K562 (cell line): ENCODE measurements at regions not wholly inside any gene's neighbourhood (a gene's known extent, or its start where the extent isn't known, plus 50 kb on each side); places are given as distances from the start of the nearest gene placed in this dataset.

ENCODE experiments used
- ATAC-seq: fragments of 200-7000 bp; cut with Tn5 transposase; 3 replicates; pipeline ENCODE4 v1.9.1; 2020; ENCODE audit warnings: moderate library complexity
- BruUV-seq: library from RNA; stranded (reverse); fragments of 400-500 nt; replicated peaks from 2 replicates; lab custom pipeline; 2021; lab: Mats Ljungman, UMichigan
- CTCF ChIA-PET: fragments of 300-600 bp; formaldehyde crosslinking; extraction: SDS; loops from one replicate; lab custom pipeline; 2021; ENCODE audit warnings: low intra/inter-chr PET ratio; lab: Yijun Ruan, JAX
- POLR2A ChIA-PET: fragments of 300-600, 350-650 bp; sonication (Branson Sonifier 250); formaldehyde crosslinking; extraction: SDS; loops from one replicate; lab custom pipeline; 2021; ENCODE audit warnings: antibody characterized with exemption, inconsistent platforms; lab: Yijun Ruan, JAX
- DNase-seq, 4 experiments: peaks; one replicate each; pipeline versions ENCODE4 v3.0.0 to v3.0.0-alpha.2; 2011 to 2018; ENCODE audit warnings: low spot score in 3 of 4, mixed read lengths in 3 of 4; ENCODE audit errors: extremely low read depth in 1 of 4
- FAIRE-seq: peaks from 2 replicates; lab custom pipeline; 2011; peaks lifted over from hg19 to GRCh38; lab: Jason Lieb, UNC
- H2AFZ ChIP-seq: 2 replicates; pipeline ENCODE4 v1.6.0; 2011; ENCODE audit warnings: low read depth, low read length, control low read depth, inconsistent platforms
- H3K27ac ChIP-seq: fragments of 200-600 bp; 3 replicates; pipeline ENCODE4 v1.8.0; 2011; ENCODE audit warnings: low read depth, mild to moderate bottlenecking, control low read depth, inconsistent platforms, low read length, moderate library complexity, mixed read lengths; ENCODE audit errors: extremely low read depth
- H3K27me3 ChIP-seq, 2 experiments: fragments of 300-600 bp in 1 of 2; 2 replicates in 1 of 2; 3 replicates in 1 of 2; pipeline versions ENCODE4 v1.6.0 to v1.8.0; 2011; ENCODE audit warnings: inconsistent platforms in 2 of 2, low read length in 2 of 2, mild to moderate bottlenecking in 1 of 2, mixed read lengths in 1 of 2, moderate library complexity in 1 of 2; ENCODE audit not compliant: control insufficient read depth in 2 of 2, insufficient read depth in 2 of 2
- H3K36me3 ChIP-seq: fragments of 300-600 bp; 3 replicates; pipeline ENCODE4 v1.8.0; 2011; ENCODE audit warnings: mild to moderate bottlenecking, low read length, inconsistent platforms; ENCODE audit not compliant: control insufficient read depth, insufficient read depth
- H3K4me1 ChIP-seq, 2 experiments: fragments of 200-600 bp in 1 of 2; replicated peaks in 1 of 2; 2 replicates in 1 of 2; 3 replicates in 1 of 2; pipeline versions ENCODE4 v1.5.1 to v1.8.0; 2011; ENCODE audit warnings: inconsistent platforms in 2 of 2, low read length in 2 of 2, mild to moderate bottlenecking in 1 of 2, mixed read lengths in 1 of 2, moderate library complexity in 1 of 2; ENCODE audit not compliant: control insufficient read depth in 2 of 2, insufficient read depth in 2 of 2
- H3K4me2 ChIP-seq: 2 replicates; pipeline ENCODE4 v1.6.1; 2011; ENCODE audit warnings: low read length, control low read depth, inconsistent platforms, mixed read lengths; ENCODE audit not compliant: insufficient read depth
- H3K4me3 ChIP-seq: fragments of 200-600 bp; sonication (generic), shearing (Covaris generic); 2 replicates; pipeline ENCODE4 v1.5.1; 2016; ENCODE audit warnings: control low read depth, inconsistent platforms
- H3K79me2 ChIP-seq: fragments of 200-600 bp; 3 replicates; pipeline ENCODE4 v1.8.0; 2011; ENCODE audit warnings: low read length, inconsistent platforms; ENCODE audit not compliant: control insufficient read depth, insufficient read depth
- H3K9ac ChIP-seq, 2 experiments: 2 replicates each; pipeline versions ENCODE4 v1.6.0 to v1.6.1; 2011; ENCODE audit warnings: low read depth in 2 of 2, low read length in 2 of 2, control low read depth in 1 of 2, inconsistent platforms in 1 of 2, mild to moderate bottlenecking in 1 of 2, mixed read lengths in 1 of 2; ENCODE audit not compliant: insufficient read depth in 1 of 2
- H3K9me1 ChIP-seq: one replicate; pipeline ENCODE4 v1.6.0; 2011; ENCODE audit warnings: inconsistent platforms, mild to moderate bottlenecking, low read length, moderate library complexity; ENCODE audit not compliant: control insufficient read depth, insufficient read depth
- H3K9me3 ChIP-seq: replicated peaks from 2 replicates; pipeline ENCODE4 v1.5.1; 2011; ENCODE audit warnings: low read depth, low read length, inconsistent platforms; ENCODE audit not compliant: control insufficient read depth, insufficient read depth
- H4K20me1 ChIP-seq: replicated peaks from 2 replicates; pipeline ENCODE4 v1.6.1; 2011; ENCODE audit warnings: low read length, inconsistent platforms, mixed read lengths; ENCODE audit not compliant: control insufficient read depth, insufficient read depth
- DIDO1 ChIP-seq: fragments of 450-650 bp; IDR thresholded peaks from 2 replicates; pipeline ENCODE4 v1.6.1; 2016; ENCODE audit warnings: low read depth, missing biosample characterization, missing genetic modification characterization
- MCM3 ChIP-seq: fragments of 450-650 bp; IDR thresholded peaks from 2 replicates; pipeline ENCODE4 v1.6.1; 2016
- ZNF318 ChIP-seq, 2 experiments: fragments of 450-650 bp; IDR thresholded peaks; 2 replicates each; pipeline ENCODE4 v1.6.1; 2016; ENCODE audit warnings: mild to moderate bottlenecking in 2 of 2, borderline replicate concordance in 1 of 2, low read depth in 1 of 2, moderate library complexity in 1 of 2
- WGBS: fragments of 100-300 bp; shearing (Covaris generic); methylation state at CpG from one replicate; pipeline ENCODE4 v1.1.6; 2016; ENCODE audit warnings: low coverage, mixed read lengths; ENCODE audit not compliant: insufficient coverage; ENCODE audit errors: missing lambda C conversion rate; 5-methylcytosine and 5-hydroxymethylcytosine counted together
- in situ Hi-C: fragments of 300-500 bp; cut with MboI; formaldehyde crosslinking; loops from 4 replicates; pipeline ENCODE4 v1.15.0; 2018; ENCODE audit warnings: inconsistent platforms, mixed read lengths
- intact Hi-C: fragments of 100-400 bp; cut with micrococcal nuclease; formaldehyde crosslinking; loops from 2 replicates; pipeline ENCODE4 v1.14.2; 2022
- TF ChIP-seq, protein P1 (sequence below): fragments of 250-450 bp; sonication (Bioruptor Pico); IDR thresholded peaks from 2 replicates; pipeline ENCODE4 v1.8.0; 2021; ENCODE audit warnings: moderate library complexity, mild to moderate bottlenecking, inconsistent platforms

- TF ChIP-seq ZNF318 (IDR thresholded peaks at IDR 0.05; ENCODE audit: borderline replicate concordance in 1 of 2, low read depth in 1 of 2) (no peak), DIDO1 (tag) (no peak)
Measured at GRCh38 chr6:154668156-154668555, 65.1 kb upstream of the SCAF8 start (continued).

DNA sequence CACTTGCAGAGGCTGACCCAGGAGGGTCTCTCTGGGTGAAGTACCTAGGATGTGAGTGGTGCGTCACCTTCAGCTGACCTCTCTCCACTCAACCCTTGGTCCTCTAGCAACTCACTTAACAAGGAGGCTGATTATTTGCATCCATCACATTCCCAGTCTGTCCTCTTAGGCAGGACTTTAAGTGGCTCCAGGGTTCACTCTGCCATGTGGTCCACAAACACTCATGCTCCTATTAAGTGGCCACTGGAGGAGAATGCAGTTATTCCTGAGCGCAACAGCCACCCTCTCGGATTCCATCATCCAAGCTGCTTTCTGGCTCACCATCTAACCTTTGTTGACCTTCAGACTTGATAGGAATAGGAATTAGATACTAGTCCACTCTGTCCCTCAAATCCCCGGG lies 61.1 kb upstream of the SCAF8 start:
- TF ChIP-seq MCM3, result 0 out of 2 replicates have a peak, but pooled peaks have one; percentile 42
- TF ChIP-seq, protein P1, sequence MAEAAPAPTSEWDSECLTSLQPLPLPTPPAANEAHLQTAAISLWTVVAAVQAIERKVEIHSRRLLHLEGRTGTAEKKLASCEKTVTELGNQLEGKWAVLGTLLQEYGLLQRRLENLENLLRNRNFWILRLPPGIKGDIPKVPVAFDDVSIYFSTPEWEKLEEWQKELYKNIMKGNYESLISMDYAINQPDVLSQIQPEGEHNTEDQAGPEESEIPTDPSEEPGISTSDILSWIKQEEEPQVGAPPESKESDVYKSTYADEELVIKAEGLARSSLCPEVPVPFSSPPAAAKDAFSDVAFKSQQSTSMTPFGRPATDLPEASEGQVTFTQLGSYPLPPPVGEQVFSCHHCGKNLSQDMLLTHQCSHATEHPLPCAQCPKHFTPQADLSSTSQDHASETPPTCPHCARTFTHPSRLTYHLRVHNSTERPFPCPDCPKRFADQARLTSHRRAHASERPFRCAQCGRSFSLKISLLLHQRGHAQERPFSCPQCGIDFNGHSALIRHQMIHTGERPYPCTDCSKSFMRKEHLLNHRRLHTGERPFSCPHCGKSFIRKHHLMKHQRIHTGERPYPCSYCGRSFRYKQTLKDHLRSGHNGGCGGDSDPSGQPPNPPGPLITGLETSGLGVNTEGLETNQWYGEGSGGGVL (CRISPR knock-in tag), result no peak
- 28% methylated on average over 4 of the region's 4 CpGs for WGBS
- H3K27ac ChIP-seq, result no peak overlapping the region
- no peaks in the 10 kb centered on the region; a peak in 1 of 5 replicates for H3K4me1 ChIP-seq
- no TSS peak for BruUV-seq
- no peak for DNase-seq
- H4K20me1 ChIP-seq, result no peaks in the 10 kb centered on the region
- ATAC-seq, result no peak
- no peaks in the 10 kb centered on the region for H3K79me2 ChIP-seq
- no peak overlapping the region for H3K4me3 ChIP-seq
- H2AFZ ChIP-seq, result no peak overlapping the region
- CTCF ChIA-PET, result no interaction called here
- FAIRE-seq, result no peak
- POLR2A ChIA-PET, result no interaction called here
- intact Hi-C loops (no loop called here), in situ Hi-C loops (loop anchor here (10.0 kb wide), 1 partner anchor 517 kb away; no protein-coding TSS in a partner anchor)
- no peaks in the 10 kb centered on the region for H3K9me3 ChIP-seq
- H3K9ac ChIP-seq, result no peak overlapping the region
- H3K4me2 ChIP-seq, result no peak overlapping the region
- peaks cover 0 to 11% of the 10 kb centered on the region in 2 experiments; a peak in 3 of 5 replicates for H3K27me3 ChIP-seq
- H3K36me3 ChIP-seq, result no peaks in the 10 kb centered on the region
- H3K9me1 ChIP-seq, result no peaks in the 10 kb centered on the region
